Suprapubic skin (tissue), 4 donors: ENCODE measurements at regions not wholly inside any gene's neighbourhood (a gene's known extent, or its start where the extent isn't known, plus 50 kb on each side); places are given as distances from the start of the nearest gene placed in this dataset.

Experiments
- DNase-seq, 2 donors: peaks; one replicate each; pipeline ENCODE4 v3.0.0-alpha.2; 2019; ENCODE audit warnings: low spot score in 2 of 2
- H3K27ac ChIP-seq: fragments of 200-600 bp; sonication (generic); one replicate; pipeline ENCODE4 v1.5.1; 2019
- H3K27me3 ChIP-seq: fragments of 200-600 bp; sonication (generic); one replicate; pipeline ENCODE4 v1.5.1; 2019
- H3K36me3 ChIP-seq: fragments of 200-600 bp; sonication (generic); one replicate; pipeline ENCODE4 v1.5.1; 2019
- H3K4me1 ChIP-seq: fragments of 200-600 bp; sonication (generic); one replicate; pipeline ENCODE4 v1.5.1; 2019
- H3K4me3 ChIP-seq: fragments of 200-600 bp; sonication (generic); one replicate; pipeline ENCODE4 v1.5.1; 2019; ENCODE audit warnings: mild to moderate bottlenecking
- H3K9me3 ChIP-seq: fragments of 200-600 bp; sonication (generic); one replicate; pipeline ENCODE4 v1.5.1; 2019
- EP300 ChIP-seq: sonication (generic); formaldehyde crosslinking; IDR thresholded peaks from one replicate; pipeline ENCODE4 v1.6.1; 2017; ENCODE audit warnings: antibody characterized with exemption
- POLR2A ChIP-seq, 2 donors: fragments of 450-650 bp; IDR thresholded peaks; one replicate each; pipeline ENCODE4 v1.6.1; 2017; ENCODE audit warnings: antibody characterized with exemption in 2 of 2, mild to moderate bottlenecking in 2 of 2, moderate library complexity in 2 of 2
- POLR2AphosphoS5 ChIP-seq, 3 donors: sonication (generic); formaldehyde crosslinking; IDR thresholded peaks; one replicate each; pipeline ENCODE4 v1.6.1; 2017; ENCODE audit warnings: antibody characterized with exemption in 3 of 3
- WGBS: methylation state at CpG from one replicate; pipeline ENCODE4 v1.1.5; 2018; 5-methylcytosine and 5-hydroxymethylcytosine counted together
- TF ChIP-seq, protein P1 (sequence below), 2 donors: fragments of 200-600 bp in 1 of 2; fragments of 450-650 bp in 1 of 2; sonication (generic) in 1 of 2; IDR thresholded peaks; one replicate each; pipeline ENCODE4 v1.5.1; 2016 to 2019; ENCODE audit warnings: antibody characterized with exemption in 2 of 2, mild to moderate bottlenecking in 1 of 2, moderate library complexity in 1 of 2

DNA sequence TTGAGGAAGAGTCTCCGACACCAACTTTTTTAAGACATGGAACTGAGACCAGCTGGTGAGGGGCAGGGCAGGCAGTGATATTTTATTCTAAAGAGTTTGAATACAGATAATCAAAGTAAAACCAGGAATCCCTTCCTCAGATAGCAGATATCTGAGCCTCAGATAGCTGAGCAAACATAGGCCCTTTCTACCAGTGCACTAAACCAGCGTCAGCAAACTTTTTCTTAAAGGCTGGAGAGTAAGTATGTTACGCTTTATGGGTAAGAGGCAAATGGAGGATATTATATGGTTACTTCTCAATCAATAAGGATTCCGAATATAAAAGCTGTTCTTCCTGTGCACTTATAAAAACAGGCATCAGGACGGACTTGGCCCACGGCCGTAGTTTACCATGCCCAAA, 73.9 kb downstream of the WNT5A start:
- no peak for DNase-seq
- WGBS, result 96% methylated on average over 7 of the region's 7 CpGs
- Histone ChIP-seq H3K4me1 (no peaks in the 10 kb centered on the region), H3K27ac (no peak overlapping the region), H3K27me3 (peaks cover 2% of the 10 kb centered on the region), H3K4me3 (no peak overlapping the region), H3K36me3 (no peaks in the 10 kb centered on the region), H3K9me3 (no peaks in the 10 kb centered on the region)
- no peak for TF ChIP-seq EP300
- TF ChIP-seq POLR2AphosphoS5 (IDR thresholded peaks at IDR 0.05), result no peak
- no peak for TF ChIP-seq POLR2A (IDR thresholded peaks at IDR 0.05)
- TF ChIP-seq, protein P1, sequence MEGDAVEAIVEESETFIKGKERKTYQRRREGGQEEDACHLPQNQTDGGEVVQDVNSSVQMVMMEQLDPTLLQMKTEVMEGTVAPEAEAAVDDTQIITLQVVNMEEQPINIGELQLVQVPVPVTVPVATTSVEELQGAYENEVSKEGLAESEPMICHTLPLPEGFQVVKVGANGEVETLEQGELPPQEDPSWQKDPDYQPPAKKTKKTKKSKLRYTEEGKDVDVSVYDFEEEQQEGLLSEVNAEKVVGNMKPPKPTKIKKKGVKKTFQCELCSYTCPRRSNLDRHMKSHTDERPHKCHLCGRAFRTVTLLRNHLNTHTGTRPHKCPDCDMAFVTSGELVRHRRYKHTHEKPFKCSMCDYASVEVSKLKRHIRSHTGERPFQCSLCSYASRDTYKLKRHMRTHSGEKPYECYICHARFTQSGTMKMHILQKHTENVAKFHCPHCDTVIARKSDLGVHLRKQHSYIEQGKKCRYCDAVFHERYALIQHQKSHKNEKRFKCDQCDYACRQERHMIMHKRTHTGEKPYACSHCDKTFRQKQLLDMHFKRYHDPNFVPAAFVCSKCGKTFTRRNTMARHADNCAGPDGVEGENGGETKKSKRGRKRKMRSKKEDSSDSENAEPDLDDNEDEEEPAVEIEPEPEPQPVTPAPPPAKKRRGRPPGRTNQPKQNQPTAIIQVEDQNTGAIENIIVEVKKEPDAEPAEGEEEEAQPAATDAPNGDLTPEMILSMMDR (IDR thresholded peaks at IDR 0.05), result no peak

DNA sequence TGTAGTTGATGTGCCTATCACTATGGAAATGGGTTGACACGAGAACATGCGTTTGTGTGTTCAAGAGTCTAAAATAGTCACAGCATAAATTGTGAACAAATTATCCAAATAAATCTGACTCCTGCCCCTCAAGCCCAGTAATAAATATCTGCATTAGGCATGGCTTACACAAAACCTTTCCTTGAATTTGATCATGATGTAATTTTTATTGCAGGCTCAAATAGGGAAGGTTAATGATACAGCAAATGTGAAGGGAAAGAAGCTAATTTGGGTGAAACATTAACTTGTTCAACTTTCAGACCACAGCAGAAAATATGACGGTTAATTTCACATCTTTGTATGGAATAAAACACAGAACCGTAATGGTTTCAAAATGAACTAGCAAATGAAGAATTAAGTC, 74.6 kb downstream of the WNT5A start:
- no peak overlapping the region for H3K4me3 ChIP-seq
- H3K36me3 ChIP-seq, result no peaks in the 10 kb centered on the region
- peaks cover 2% of the 10 kb centered on the region for H3K27me3 ChIP-seq
- no peak overlapping the region for H3K27ac ChIP-seq
- TF ChIP-seq EP300 (no peak), POLR2AphosphoS5 (IDR thresholded peaks at IDR 0.05) (no peak), POLR2A (IDR thresholded peaks at IDR 0.05) (no peak)
- TF ChIP-seq, protein P1 (IDR thresholded peaks at IDR 0.05), result no peak
- no peaks in the 10 kb centered on the region for H3K4me1 ChIP-seq
- no peak for DNase-seq
- 87% methylated on average over 4 of the region's 4 CpGs for WGBS
- no peaks in the 10 kb centered on the region for H3K9me3 ChIP-seq

GRCh38 chr3:55409806-55410205, 77.3 kb downstream of the WNT5A start:
- H3K4me3 ChIP-seq, result no peak overlapping the region
- no peak overlapping the region for H3K27ac ChIP-seq
- no peaks in the 10 kb centered on the region for H3K4me1 ChIP-seq
- WGBS, result 93% methylated on average over 2 of the region's 2 CpGs
- no peaks in the 10 kb centered on the region for H3K36me3 ChIP-seq
- H3K9me3 ChIP-seq, result peaks cover 3% of the 10 kb centered on the region
- H3K27me3 ChIP-seq, result peaks cover 2% of the 10 kb centered on the region
- TF ChIP-seq POLR2A (IDR thresholded peaks at IDR 0.05) (no peak), EP300 (no peak), POLR2AphosphoS5 (IDR thresholded peaks at IDR 0.05) (no peak)
- TF ChIP-seq, protein P1 (IDR thresholded peaks at IDR 0.05), result no peak
- no peak for DNase-seq

DNA sequence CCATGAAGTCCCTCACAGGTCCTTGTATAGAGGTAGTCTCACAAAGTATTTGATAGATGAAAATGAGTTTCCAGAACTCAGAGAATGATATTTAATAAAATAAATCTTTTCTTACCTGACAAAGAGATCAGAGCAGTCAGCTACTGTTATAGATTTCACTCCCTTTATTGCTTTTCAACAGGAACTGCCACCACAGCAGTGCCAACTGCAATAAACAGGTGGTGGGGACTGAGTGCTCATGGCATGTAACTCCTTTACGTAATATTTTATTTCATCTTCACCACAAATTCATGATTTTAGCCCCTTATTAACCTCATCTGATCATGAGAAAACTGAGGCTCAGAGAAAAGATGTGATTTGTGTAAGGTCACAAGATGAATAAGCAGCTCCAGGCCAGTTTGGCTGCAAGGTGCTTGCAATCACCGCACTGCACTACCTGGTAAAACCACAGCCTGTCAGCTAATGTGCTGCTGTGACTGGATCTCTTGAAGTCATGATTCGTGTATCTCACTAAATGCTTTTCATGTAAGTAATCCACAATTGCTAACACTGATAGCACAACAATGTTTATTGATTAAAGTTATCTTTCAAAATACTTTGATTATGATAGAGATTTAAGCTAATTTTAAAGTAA, 78.8 kb downstream of the WNT5A start:
- Histone ChIP-seq H3K4me1 (no peaks in the 10 kb centered on the region), H3K27me3 (peaks cover 2% of the 10 kb centered on the region), H3K27ac (no peak overlapping the region), H3K36me3 (no peaks in the 10 kb centered on the region), H3K9me3 (peaks cover 3% of the 10 kb centered on the region), H3K4me3 (no peak overlapping the region)
- DNase-seq, result no peak
- TF ChIP-seq POLR2A (IDR thresholded peaks at IDR 0.05) (no peak), EP300 (no peak), POLR2AphosphoS5 (IDR thresholded peaks at IDR 0.05) (no peak)
- TF ChIP-seq, protein P1 (IDR thresholded peaks at IDR 0.05), result no peak
- WGBS, result 79% methylated on average over 3 of the region's 3 CpGs

DNA sequence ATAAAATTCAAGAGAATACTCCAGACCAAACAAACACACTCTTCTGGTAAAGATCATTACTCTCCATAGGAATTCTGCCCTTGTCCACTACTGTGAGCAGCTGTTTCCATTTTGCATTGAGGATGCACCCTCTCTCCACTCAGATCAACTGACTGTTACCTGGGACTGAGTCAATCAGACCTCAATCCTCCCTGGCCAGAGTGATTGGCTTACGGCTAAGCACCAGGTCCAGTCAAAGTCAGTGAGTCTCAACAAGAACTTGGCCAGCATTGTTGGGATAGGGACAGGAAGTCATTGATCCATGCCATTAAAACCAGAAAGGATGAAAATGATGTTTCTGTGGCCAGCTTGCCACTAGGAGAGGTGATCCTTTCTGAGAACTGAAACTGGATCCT, 79.7 kb downstream of the WNT5A start:
- peaks cover 3% of the 10 kb centered on the region for H3K9me3 ChIP-seq
- no peak overlapping the region for H3K4me3 ChIP-seq
- H3K36me3 ChIP-seq, result no peaks in the 10 kb centered on the region
- H3K27me3 ChIP-seq, result peaks cover 2% of the 10 kb centered on the region
- H3K27ac ChIP-seq, result no peak overlapping the region
- 100% methylated on average over 1 of the region's 1 CpG for WGBS
- no peak for DNase-seq
- no peak for TF ChIP-seq EP300
- TF ChIP-seq POLR2A (IDR thresholded peaks at IDR 0.05), result no peak
- TF ChIP-seq, protein P1 (IDR thresholded peaks at IDR 0.05), result no peak
- no peaks in the 10 kb centered on the region for H3K4me1 ChIP-seq
